Natural killer cell (primary cell): ENCODE measurements at regions not wholly inside any gene's neighbourhood (a gene's known extent, or its start where the extent isn't known, plus 50 kb on each side); places are given as distances from the start of the nearest gene placed in this dataset.
"Not testable (repeated sequence)": the region's sequence is repeated elsewhere in the genome, so short reads cannot be mapped to it uniquely, and the experiment has no call there.

Experiments
- ATAC-seq, 3 donors: fragments of 150-1000 bp in 2 of 3; fragments of 200-7000 bp in 1 of 3; cut with Tn5 transposase; 1 replicate in 1 of 3; 2 replicates in 2 of 3; pipeline ENCODE4 v1.10.0; 2021; ENCODE audit warnings: mild to moderate bottlenecking in 2 of 3, moderate library complexity in 2 of 3
- DNase-seq, 2 donors: peaks; one replicate each; pipeline versions ENCODE4 v3.0.0 to v3.0.0-alpha.2; 2013 to 2021; ENCODE audit warnings: mixed read lengths in 1 of 2
- H3K27ac ChIP-seq: one replicate; pipeline ENCODE4 v1.5.1; 2013; ENCODE audit warnings: mild to moderate bottlenecking, low read length
- H3K27me3 ChIP-seq: one replicate; pipeline ENCODE4 v1.6.1; 2013; ENCODE audit warnings: low read length; ENCODE audit not compliant: control insufficient read depth, insufficient read depth
- H3K36me3 ChIP-seq: one replicate; pipeline ENCODE4 v1.6.1; 2013; ENCODE audit warnings: low read length; ENCODE audit not compliant: control insufficient read depth, insufficient read depth
- H3K4me1 ChIP-seq: one replicate; pipeline ENCODE4 v1.6.1; 2013; ENCODE audit warnings: low read length; ENCODE audit not compliant: control insufficient read depth, insufficient read depth
- H3K4me3 ChIP-seq: one replicate; pipeline ENCODE4 v1.5.1; 2013; ENCODE audit warnings: low read length
- H3K9me3 ChIP-seq: one replicate; pipeline ENCODE4 v1.6.1; 2013; ENCODE audit warnings: low read length; ENCODE audit not compliant: control insufficient read depth, insufficient read depth
- H3K27ac Mint-ChIP-seq, 2 donors: one replicate each; pipeline ENCODE4 v1.8.0; 2022; ENCODE audit warnings: mild to moderate bottlenecking in 2 of 2, mixed read lengths in 2 of 2, moderate library complexity in 1 of 2
- H3K27me3 Mint-ChIP-seq, 2 donors: one replicate each; pipeline ENCODE4 v1.8.0; 2022; ENCODE audit warnings: low read depth in 2 of 2, mixed read lengths in 2 of 2
- H3K36me3 Mint-ChIP-seq: one replicate; pipeline ENCODE4 v1.8.0; 2022; ENCODE audit warnings: mixed read lengths
- H3K4me1 Mint-ChIP-seq, 2 donors: one replicate each; pipeline ENCODE4 v1.8.0; 2022; ENCODE audit warnings: mixed read lengths in 2 of 2
- H3K4me3 Mint-ChIP-seq: one replicate; pipeline ENCODE4 v1.8.0; 2022; ENCODE audit warnings: mild to moderate bottlenecking, moderate library complexity, mixed read lengths
- H3K9me3 Mint-ChIP-seq, 2 donors: one replicate each; pipeline ENCODE4 v1.8.0; 2022; ENCODE audit warnings: mixed read lengths in 2 of 2
- WGBS: methylation state at CpG from one replicate; pipeline ENCODE4 v1.1.7; 2013; ENCODE audit warnings: missing lambda C conversion rate; ENCODE audit not compliant: insufficient coverage; 5-methylcytosine and 5-hydroxymethylcytosine counted together
- intact Hi-C: fragments of 100-400 bp; cut with micrococcal nuclease; formaldehyde crosslinking; loops from one replicate; pipeline ENCODE4 v1.14.2; 2022

DNA sequence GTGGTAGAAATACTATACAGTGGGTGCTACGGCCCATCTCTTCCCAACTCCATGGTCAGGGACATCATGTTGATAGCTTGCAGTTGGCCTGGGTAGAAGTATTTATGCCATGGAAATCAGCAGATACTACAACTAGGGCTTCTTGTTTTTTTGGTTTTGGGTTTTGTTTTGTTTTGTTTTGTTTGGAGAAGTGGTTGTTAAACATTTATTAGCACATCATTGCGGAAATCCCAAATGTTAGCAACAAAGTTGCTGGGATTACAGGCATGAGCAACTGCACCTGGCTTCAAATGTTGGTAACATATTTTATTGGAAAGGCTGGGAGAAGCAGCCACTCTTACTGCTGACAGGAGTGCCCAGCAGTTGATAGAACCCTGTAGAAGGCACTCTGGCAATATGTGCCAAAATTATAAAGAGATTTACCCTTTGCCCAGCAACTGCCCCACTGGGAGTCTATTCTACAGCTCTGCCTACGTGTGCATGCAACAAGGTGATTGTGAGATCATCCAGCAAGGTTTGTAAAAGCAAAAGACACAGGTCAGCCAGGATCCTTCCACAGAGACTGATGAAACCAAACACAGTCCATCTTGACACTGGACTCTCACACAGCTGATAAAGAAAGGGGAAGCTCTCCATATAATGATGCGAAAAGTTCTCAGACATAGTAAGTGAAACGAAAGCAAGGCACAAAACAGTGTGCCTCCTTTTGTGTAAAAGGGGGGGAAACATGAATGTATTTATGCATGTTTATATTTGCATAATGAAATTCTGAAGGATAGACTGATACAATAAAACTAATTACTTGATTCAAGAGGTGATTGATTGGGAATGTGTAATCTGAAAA is 314.4 kb downstream of the ANAPC1 start:
- peak in 1 of 3 donors; percentile 65 for ATAC-seq
- intact Hi-C loops, H3K36me3 ChIP-seq, DNase-seq, H3K9me3 Mint-ChIP-seq, H3K27me3 Mint-ChIP-seq, H3K27ac ChIP-seq, H3K4me1 ChIP-seq, H3K27me3 ChIP-seq, H3K9me3 ChIP-seq, H3K4me3 ChIP-seq, H3K36me3 Mint-ChIP-seq: not testable (repeated sequence)
- Mint-ChIP-seq H3K4me3 (peak overlapping the region; percentile 57), H3K27ac (peak overlapping the region in 1 of 2 donors; percentile 63), H3K4me1 (peaks cover 12% of the 10 kb centered on the region in 2 donors)
- 8% methylated on average over 2 of the region's 5 CpGs for WGBS

GRCh38 chr2:111570300-111571114 is 313.5 kb downstream of the ANAPC1 start:
- H3K27me3 ChIP-seq, intact Hi-C loops, DNase-seq, H3K9me3 ChIP-seq, H3K4me1 ChIP-seq, H3K9me3 Mint-ChIP-seq, H3K27ac ChIP-seq, H3K4me3 ChIP-seq, H3K27me3 Mint-ChIP-seq, H3K36me3 Mint-ChIP-seq, H3K4me3 Mint-ChIP-seq, H3K36me3 ChIP-seq: not testable (repeated sequence)
- ATAC-seq: peak; percentile 59 to 83 (median 82)
- peaks cover 12% of the 10 kb centered on the region in 2 donors for H3K4me1 Mint-ChIP-seq
- H3K27ac Mint-ChIP-seq: peak overlapping the region in 1 of 2 donors; percentile 63
- WGBS: 0% methylated on average over 2 of the region's 9 CpGs

DNA sequence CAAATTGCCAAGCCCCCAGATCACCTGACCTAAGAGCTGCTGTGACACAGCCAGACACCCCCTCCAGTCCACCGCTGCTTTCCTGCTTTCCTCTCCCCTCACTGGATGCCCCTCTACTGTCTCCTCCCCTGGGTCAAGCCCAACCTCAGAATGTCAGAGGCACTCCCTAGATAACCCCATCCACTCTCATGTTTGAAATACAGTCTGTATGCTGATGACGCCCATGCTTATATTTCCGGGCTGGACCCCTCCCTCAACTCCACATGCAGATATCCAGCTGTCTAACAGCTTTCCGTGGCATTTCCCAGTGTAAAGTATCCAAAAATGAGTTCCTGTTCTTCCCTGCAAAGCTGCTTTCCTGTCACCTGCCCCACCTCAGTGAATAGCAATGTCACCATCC is 309.2 kb downstream of the ANAPC1 start:
- H3K36me3 Mint-ChIP-seq, H3K27me3 Mint-ChIP-seq, H3K36me3 ChIP-seq: not testable (repeated sequence)

DNA sequence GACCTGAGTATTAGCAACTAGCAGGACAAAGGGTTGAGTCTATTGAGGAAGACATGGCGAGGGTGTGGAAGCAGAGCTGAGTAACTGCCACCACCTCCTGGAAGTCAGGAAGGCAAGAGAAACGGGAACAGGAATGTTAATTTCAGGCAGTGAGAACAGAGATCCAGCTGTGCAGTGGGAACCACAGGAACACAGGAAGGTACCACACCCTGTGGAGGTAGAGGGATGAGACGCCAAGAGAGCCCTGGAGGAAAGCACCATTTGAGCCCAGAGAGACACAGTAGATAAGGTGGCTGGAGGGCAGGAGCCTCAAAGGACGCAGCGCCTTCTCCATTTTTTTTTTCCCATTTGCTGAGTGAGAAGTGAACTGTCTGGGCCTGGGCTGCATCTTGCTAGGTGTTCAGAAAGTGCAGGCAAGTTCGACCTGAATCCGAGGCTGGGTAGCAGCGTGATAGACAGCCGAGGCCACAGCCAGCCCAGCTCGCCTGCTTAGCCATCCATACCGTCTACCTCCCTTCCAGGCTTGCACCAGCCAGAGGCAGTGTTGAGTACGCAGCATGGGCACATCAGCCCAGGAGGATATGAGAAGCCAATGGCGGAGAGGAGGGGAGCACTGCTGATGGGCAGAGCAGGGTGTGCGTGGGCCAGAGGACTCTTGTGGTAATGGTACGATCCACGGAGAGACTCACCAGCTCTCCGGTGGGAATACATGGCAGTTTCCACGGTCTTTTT is 306.7 kb downstream of the ANAPC1 start:
- not testable (repeated sequence) for ATAC-seq, H3K27ac Mint-ChIP-seq

More for the DNA sequence above, 309.2 kb downstream of the ANAPC1 start:
- 90% methylated on average over 4 of the region's 4 CpGs for WGBS
- H3K4me1 ChIP-seq, H3K9me3 ChIP-seq, H3K4me3 ChIP-seq, H3K9me3 Mint-ChIP-seq, intact Hi-C loops, H3K27ac Mint-ChIP-seq, H3K27ac ChIP-seq, H3K4me3 Mint-ChIP-seq, H3K27me3 ChIP-seq, DNase-seq, ATAC-seq: not testable (repeated sequence)
- peaks cover 12% of the 10 kb centered on the region in 2 donors for H3K4me1 Mint-ChIP-seq

DNA sequence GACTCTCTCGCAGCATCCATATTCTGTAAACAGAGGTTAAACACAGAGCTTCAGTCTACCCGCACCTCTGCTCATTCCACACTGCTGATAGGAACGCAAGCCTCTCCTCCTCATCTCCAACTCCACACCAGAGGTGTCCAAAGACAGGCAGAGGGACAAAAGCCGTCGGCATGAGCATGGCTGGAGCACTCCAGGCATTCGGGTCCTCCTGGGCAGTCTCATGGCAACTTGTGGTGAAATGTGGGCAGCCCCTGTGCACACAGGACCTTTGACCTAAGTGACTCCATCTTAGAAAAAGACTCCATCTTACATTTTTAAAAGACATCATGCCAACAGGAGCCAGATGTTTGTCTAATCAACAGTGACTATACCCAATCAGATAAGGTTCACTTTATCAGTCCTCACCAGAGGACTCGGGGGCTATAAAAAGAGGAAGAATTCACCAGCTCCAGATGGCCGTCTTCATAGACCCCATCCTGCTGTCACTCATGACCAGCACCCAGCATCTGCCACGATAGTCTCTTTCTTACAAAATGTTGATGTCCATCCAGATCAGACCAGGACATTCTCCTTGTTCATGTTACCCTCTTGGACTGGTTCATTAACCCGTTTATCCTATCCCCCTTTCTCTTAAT is 304.4 kb downstream of the ANAPC1 start:
- H3K36me3 ChIP-seq, H3K27ac Mint-ChIP-seq, DNase-seq, H3K4me3 Mint-ChIP-seq, H3K27me3 Mint-ChIP-seq, intact Hi-C loops, H3K4me1 ChIP-seq, H3K36me3 Mint-ChIP-seq, H3K27me3 ChIP-seq, H3K4me1 Mint-ChIP-seq, H3K9me3 Mint-ChIP-seq, H3K4me3 ChIP-seq, H3K9me3 ChIP-seq, H3K27ac ChIP-seq: not testable (repeated sequence)
- ATAC-seq: peak in 1 of 3 donors; percentile 65
- 80% methylated on average over 6 of the region's 10 CpGs for WGBS

More for the DNA sequence above, 306.7 kb downstream of the ANAPC1 start:
- WGBS: 91% methylated on average over 9 of the region's 18 CpGs
- intact Hi-C loops, H3K36me3 Mint-ChIP-seq, H3K9me3 Mint-ChIP-seq, H3K27ac ChIP-seq, H3K4me3 Mint-ChIP-seq, H3K9me3 ChIP-seq, H3K4me1 Mint-ChIP-seq, DNase-seq, H3K27me3 ChIP-seq, H3K4me3 ChIP-seq, H3K27me3 Mint-ChIP-seq, H3K4me1 ChIP-seq, H3K36me3 ChIP-seq: not testable (repeated sequence)

- intact Hi-C loops, H3K9me3 ChIP-seq, H3K4me1 ChIP-seq, H3K27me3 ChIP-seq, H3K4me3 ChIP-seq, H3K27ac ChIP-seq, H3K36me3 Mint-ChIP-seq, ATAC-seq, DNase-seq, H3K4me1 Mint-ChIP-seq, H3K9me3 Mint-ChIP-seq, H3K27me3 Mint-ChIP-seq, H3K36me3 ChIP-seq, H3K4me3 Mint-ChIP-seq, H3K27ac Mint-ChIP-seq: not testable (repeated sequence)
- WGBS: no CpG with 5 or more reads among the region's 6 CpGs
Measured at GRCh38 chr2:111580616-111581015, 303.4 kb downstream of the ANAPC1 start.

- H3K27ac Mint-ChIP-seq, H3K27ac ChIP-seq, intact Hi-C loops, H3K4me1 Mint-ChIP-seq, ATAC-seq, DNase-seq, H3K9me3 ChIP-seq, H3K27me3 ChIP-seq, H3K4me3 Mint-ChIP-seq, H3K36me3 ChIP-seq, H3K36me3 Mint-ChIP-seq, H3K4me3 ChIP-seq, H3K4me1 ChIP-seq, H3K9me3 Mint-ChIP-seq, H3K27me3 Mint-ChIP-seq: not testable (repeated sequence)
- 79% methylated on average over 5 of the region's 6 CpGs for WGBS
Measured at GRCh38 chr2:111582090-111582489, 301.9 kb downstream of the ANAPC1 start.
